A673 (cell line): ENCODE measurements at regions not wholly inside any gene's neighbourhood (a gene's known extent, or its start where the extent isn't known, plus 50 kb on each side); places are given as distances from the start of the nearest gene placed in this dataset.

Source experiments
- BruUV-seq: library from RNA; stranded (reverse); fragments of 400-500 nt; replicated peaks from 2 replicates; lab custom pipeline; 2021; lab: Mats Ljungman, UMichigan
- CTCF ChIA-PET: fragments of 300-600 bp; sonication (Branson Sonifier 250); formaldehyde crosslinking; loops from one replicate; lab custom pipeline; 2022; ENCODE audit warnings: antibody characterized with exemption; lab: Charles Lee
- POLR2A ChIA-PET: fragments of 300-600 bp; sonication (Branson Sonifier 250); formaldehyde crosslinking; loops from one replicate; lab custom pipeline; 2022; ENCODE audit warnings: antibody characterized with exemption; ENCODE audit not compliant: low non-redundant PET; lab: Charles Lee
- DNase-seq: peaks from one replicate; pipeline ENCODE4 v3.0.0-alpha.2; 2015; ENCODE audit warnings: low spot score
- H3K27ac ChIP-seq: fragments of 200-600 bp; sonication (generic); 2 replicates; pipeline ENCODE4 v1.5.1; 2016; ENCODE audit warnings: mixed run types, low read depth, mild to moderate bottlenecking, mixed read lengths, antibody characterized with exemption, low read length; ENCODE audit not compliant: poor library complexity, severe bottlenecking
- H3K27me3 ChIP-seq: fragments of 200-600 bp; sonication (generic); replicated peaks from 2 replicates; pipeline ENCODE4 v1.6.1; 2017; ENCODE audit warnings: mixed run types, low read depth, mild to moderate bottlenecking, mixed read lengths, antibody characterized with exemption, low read length; ENCODE audit not compliant: insufficient read depth, poor library complexity
- H3K36me3 ChIP-seq: fragments of 200-600 bp; sonication (generic); 2 replicates; pipeline ENCODE4 v1.6.1; 2016; ENCODE audit warnings: mixed run types, mild to moderate bottlenecking, mixed read lengths, antibody characterized with exemption, low read length; ENCODE audit not compliant: insufficient read depth, poor library complexity, severe bottlenecking
- H3K4me1 ChIP-seq: fragments of 200-600 bp; sonication (generic); 2 replicates; pipeline ENCODE4 v1.6.1; 2017; ENCODE audit warnings: mixed run types, mild to moderate bottlenecking, mixed read lengths, antibody characterized with exemption, low read length; ENCODE audit not compliant: insufficient read depth, poor library complexity, severe bottlenecking
- H3K4me3 ChIP-seq: fragments of 200-600 bp; sonication (generic); 2 replicates; pipeline ENCODE4 v1.5.1; 2016; ENCODE audit warnings: low read depth, mixed run types, mild to moderate bottlenecking, mixed read lengths, low read length; ENCODE audit not compliant: poor library complexity, severe bottlenecking
- H3K9me3 ChIP-seq: fragments of 200-600 bp; sonication (generic); 2 replicates; pipeline ENCODE4 v1.6.1; 2016; ENCODE audit warnings: mixed run types, low read depth, mild to moderate bottlenecking, mixed read lengths, antibody characterized with exemption, low read length; ENCODE audit not compliant: poor library complexity, severe bottlenecking
- CTCF ChIP-seq: fragments of 300-800, 200-600 bp; sonication (generic); conservative IDR thresholded peaks from 2 replicates; pipeline ENCODE4 v1.5.1; 2017; ENCODE audit warnings: low read depth, mild to moderate bottlenecking, antibody characterized with exemption, low read length, moderate library complexity, mixed read lengths
- EZH2 ChIP-seq: fragments of 200-600 bp; sonication (generic); IDR thresholded peaks from 2 replicates; pipeline ENCODE4 v1.6.1; 2017; ENCODE audit warnings: borderline replicate concordance, low read depth, mild to moderate bottlenecking, mixed read lengths, antibody characterized with exemption, low read length; ENCODE audit not compliant: poor library complexity, severe bottlenecking
- intact Hi-C: fragments of 100-400 bp; cut with micrococcal nuclease; formaldehyde crosslinking; loops from one replicate; pipeline ENCODE4 v1.10.0; 2022; ENCODE audit not compliant: unreplicated experiment

DNA sequence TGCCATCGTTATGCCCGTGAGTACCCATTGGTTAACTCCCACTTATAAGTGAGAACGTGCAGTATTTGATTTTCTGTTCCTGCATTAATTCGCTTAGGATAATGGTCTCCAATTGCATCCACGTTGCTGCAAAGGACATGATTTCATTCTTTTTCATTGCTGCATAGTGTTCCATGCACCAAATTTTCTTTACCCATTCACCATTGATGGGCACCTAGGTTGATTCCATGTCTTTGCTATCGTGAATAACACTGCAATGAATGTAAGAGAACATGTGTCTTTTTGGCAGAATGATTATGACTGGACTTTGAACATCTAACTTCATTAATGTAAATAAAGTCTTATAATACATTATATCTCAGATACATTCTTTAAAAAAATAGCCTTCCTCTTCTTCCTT, 169.6 kb upstream of the CDIN1 start:
- ChIA-PET CTCF (no interaction called here), POLR2A (no interaction called here)
- intact Hi-C loops: loop anchor here (5.0 kb wide), 1 partner anchor 1333 kb away; no protein-coding TSS in a partner anchor

GRCh38 chr15:36414670-36415069, 164.8 kb upstream of the CDIN1 start:
- intact Hi-C loops: no loop called here

More for the DNA sequence above, 169.6 kb upstream of the CDIN1 start:
- H3K27me3 ChIP-seq: no peaks in the 10 kb centered on the region
- H3K4me3 ChIP-seq: no peak overlapping the region
- BruUV-seq: no TSS peak
- no peak for DNase-seq
- H3K36me3 ChIP-seq: no peaks in the 10 kb centered on the region
- H3K27ac ChIP-seq: no peak overlapping the region
- no peak for TF ChIP-seq EZH2
- no peak for TF ChIP-seq CTCF
- peaks cover 10% of the 10 kb centered on the region for H3K4me1 ChIP-seq
- H3K9me3 ChIP-seq: no peaks in the 10 kb centered on the region

GRCh38 chr15:36415643-36416042, 163.8 kb upstream of the CDIN1 start:
- no peaks in the 10 kb centered on the region for H3K9me3 ChIP-seq
- H3K27ac ChIP-seq: no peak overlapping the region
- no peak overlapping the region for H3K4me3 ChIP-seq
- ChIA-PET CTCF (no interaction called here), POLR2A (no interaction called here)
- H3K36me3 ChIP-seq: no peaks in the 10 kb centered on the region
- intact Hi-C loops: no loop called here
- no TSS peak for BruUV-seq
- TF ChIP-seq CTCF (no peak), EZH2 (no peak)
- DNase-seq: no peak
- no peaks in the 10 kb centered on the region for H3K4me1 ChIP-seq
- no peaks in the 10 kb centered on the region for H3K27me3 ChIP-seq

More at GRCh38 chr15:36414670-36415069, 164.8 kb upstream of the CDIN1 start:
- BruUV-seq: no TSS peak
- Histone ChIP-seq H3K27ac (no peak overlapping the region), H3K36me3 (no peaks in the 10 kb centered on the region), H3K9me3 (no peaks in the 10 kb centered on the region), H3K4me3 (no peak overlapping the region), H3K4me1 (no peaks in the 10 kb centered on the region), H3K27me3 (no peaks in the 10 kb centered on the region)
- POLR2A ChIA-PET: no interaction called here
- CTCF ChIA-PET: no interaction called here
- DNase-seq: no peak
- TF ChIP-seq EZH2: no peak
- no peak for TF ChIP-seq CTCF
